ENCODE measurements at regions not wholly inside any gene's neighbourhood (a gene's known extent, or its start where the extent isn't known, plus 50 kb on each side); places are given as distances from the start of the nearest gene placed in this dataset.

DNA sequence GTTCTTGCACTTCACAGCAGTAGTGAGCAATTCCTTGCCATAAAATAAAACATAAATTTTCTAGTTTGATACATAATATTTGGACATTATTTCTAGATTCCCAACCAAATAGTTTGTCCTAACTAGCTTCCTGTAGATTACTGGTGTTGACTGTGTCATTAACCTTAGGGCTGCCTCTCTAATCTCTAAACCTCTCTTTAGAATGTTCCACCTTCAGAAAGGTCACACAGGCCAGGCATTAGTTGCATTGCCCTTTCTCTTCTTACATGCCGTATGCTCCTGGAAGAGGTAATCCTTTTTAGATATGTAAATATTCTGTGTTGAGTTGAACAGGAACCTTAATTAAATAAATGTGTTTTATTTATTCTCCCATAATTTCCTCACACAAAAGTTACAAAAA is 904.9 kb upstream of the CNTN5 start:
- Histone ChIP-seq H3F3A (ENCODE audit: insufficient read depth) (no peaks in the 10 kb centered on the region), H3K9me2 (replicated peaks; ENCODE audit: insufficient read depth, low read length) (no peaks in the 10 kb centered on the region), H3K4me3 (ENCODE audit: insufficient read depth, low read length, poor library complexity, severe bottlenecking) (no peak overlapping the region), H3K9ac (ENCODE audit: low read length) (no peak overlapping the region), H3K27me3 (ENCODE audit: low read length) (no peaks in the 10 kb centered on the region), H2AFZ (ENCODE audit: low read depth, low read length, severe bottlenecking) (no peak overlapping the region), H3K9me3 (ENCODE audit: insufficient read depth, low read length) (no peaks in the 10 kb centered on the region), H3K36me3 (ENCODE audit: low read length) (no peaks in the 10 kb centered on the region), H3K4me2 (ENCODE audit: low read depth, low read length, poor library complexity, severe bottlenecking) (no peak overlapping the region), H3K79me2 (ENCODE audit: insufficient read depth, low read length) (no peaks in the 10 kb centered on the region), H4K20me1 (ENCODE audit: low read depth, low read length) (no peaks in the 10 kb centered on the region), H3K27ac (ENCODE audit: low read depth, low read length) (no peak overlapping the region)
- TF ChIP-seq EZH2phosphoT487 (conservative IDR thresholded peaks at IDR 0.05; ENCODE audit: low read length): no peak
- no peak for TF ChIP-seq CTCF (IDR thresholded peaks at IDR 0.05; ENCODE audit: insufficient read depth, low read length, poor library complexity, severe bottlenecking)

- Histone ChIP-seq H3K9me3 (ENCODE audit: insufficient read depth, low read length) (no peaks in the 10 kb centered on the region), H3K79me2 (ENCODE audit: insufficient read depth, low read length) (no peaks in the 10 kb centered on the region), H3F3A (ENCODE audit: insufficient read depth) (no peaks in the 10 kb centered on the region), H3K27ac (ENCODE audit: low read depth, low read length) (no peak overlapping the region), H3K27me3 (ENCODE audit: low read length) (no peaks in the 10 kb centered on the region), H3K4me2 (ENCODE audit: low read depth, low read length, poor library complexity, severe bottlenecking) (no peak overlapping the region), H3K9me2 (replicated peaks; ENCODE audit: insufficient read depth, low read length) (0 out of 2 replicates have a peak, but pooled peaks cover 4% of the 10 kb centered on the region), H3K36me3 (ENCODE audit: low read length) (no peaks in the 10 kb centered on the region), H3K9ac (ENCODE audit: low read length) (no peak overlapping the region), H2AFZ (ENCODE audit: low read depth, low read length, severe bottlenecking) (no peak overlapping the region), H3K4me3 (ENCODE audit: insufficient read depth, low read length, poor library complexity, severe bottlenecking) (no peak overlapping the region), H4K20me1 (ENCODE audit: low read depth, low read length) (no peaks in the 10 kb centered on the region)
- no peak for TF ChIP-seq CTCF (IDR thresholded peaks at IDR 0.05; ENCODE audit: insufficient read depth, low read length, poor library complexity, severe bottlenecking)
- no peak for TF ChIP-seq EZH2phosphoT487 (conservative IDR thresholded peaks at IDR 0.05; ENCODE audit: low read length)
Observed at GRCh38 chr11:98130117-98130625, 890.6 kb upstream of the CNTN5 start.

DNA sequence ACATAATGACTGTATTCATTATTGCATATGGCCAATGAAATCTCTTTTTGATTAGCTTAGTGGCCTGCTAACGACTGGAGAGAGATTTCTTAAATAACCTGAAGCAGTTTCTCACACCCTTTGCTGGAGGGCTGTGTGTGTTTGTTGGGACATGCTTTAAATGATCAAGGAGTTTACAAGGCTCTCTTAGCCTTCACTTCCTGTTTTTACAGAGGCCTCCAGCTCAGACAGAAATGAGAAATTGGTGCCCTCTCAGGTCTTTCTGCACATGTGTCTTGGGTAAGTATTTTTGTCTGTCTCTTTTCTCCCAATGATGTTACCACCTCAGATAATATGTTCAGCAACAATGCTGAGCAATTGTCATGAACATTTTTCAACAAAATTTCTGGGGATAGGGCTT is 884.4 kb upstream of the CNTN5 start:
- Histone ChIP-seq H3K27ac (ENCODE audit: low read depth, low read length) (no peak overlapping the region), H3K27me3 (ENCODE audit: low read length) (no peaks in the 10 kb centered on the region), H2AFZ (ENCODE audit: low read depth, low read length, severe bottlenecking) (no peak overlapping the region), H3F3A (ENCODE audit: insufficient read depth) (no peaks in the 10 kb centered on the region), H3K36me3 (ENCODE audit: low read length) (no peaks in the 10 kb centered on the region), H3K4me2 (ENCODE audit: low read depth, low read length, poor library complexity, severe bottlenecking) (no peak overlapping the region), H3K79me2 (ENCODE audit: insufficient read depth, low read length) (no peaks in the 10 kb centered on the region), H3K9ac (ENCODE audit: low read length) (no peak overlapping the region), H3K9me2 (replicated peaks; ENCODE audit: insufficient read depth, low read length) (no peaks in the 10 kb centered on the region), H3K4me3 (ENCODE audit: insufficient read depth, low read length, poor library complexity, severe bottlenecking) (no peak overlapping the region), H4K20me1 (ENCODE audit: low read depth, low read length) (no peaks in the 10 kb centered on the region), H3K9me3 (ENCODE audit: insufficient read depth, low read length) (no peaks in the 10 kb centered on the region)
- no peak for TF ChIP-seq EZH2phosphoT487 (conservative IDR thresholded peaks at IDR 0.05; ENCODE audit: low read length)
- no peak for TF ChIP-seq CTCF (IDR thresholded peaks at IDR 0.05; ENCODE audit: insufficient read depth, low read length, poor library complexity, severe bottlenecking)
